Endothelial cell (in vitro differentiated cells): ENCODE measurements at regions not wholly inside any gene's neighbourhood (a gene's known extent, or its start where the extent isn't known, plus 50 kb on each side); places are given as distances from the start of the nearest gene placed in this dataset.
A peak's percentile ranks its signal among the peaks of the same experiment; 100 is the strongest.

ENCODE experiments used
- DNase-seq: peaks from one replicate; pipeline ENCODE4 v3.0.0; 2021; ENCODE audit warnings: low spot score
- H3K27ac Mint-ChIP-seq: one replicate; pipeline ENCODE4 v1.8.0; 2021; ENCODE audit warnings: mixed read lengths, inconsistent platforms; ENCODE audit not compliant: unreplicated experiment
- H3K27me3 Mint-ChIP-seq: one replicate; pipeline ENCODE4 v1.8.0; 2021; ENCODE audit warnings: mild to moderate bottlenecking, moderate library complexity, mixed read lengths, inconsistent platforms; ENCODE audit not compliant: unreplicated experiment
- H3K36me3 Mint-ChIP-seq: one replicate; pipeline ENCODE4 v1.8.0; 2021; ENCODE audit warnings: mild to moderate bottlenecking, low read depth, mixed read lengths, inconsistent platforms; ENCODE audit not compliant: unreplicated experiment
- H3K4me1 Mint-ChIP-seq: one replicate; pipeline ENCODE4 v1.8.0; 2021; ENCODE audit warnings: mild to moderate bottlenecking, mixed read lengths, inconsistent platforms; ENCODE audit not compliant: unreplicated experiment
- H3K4me3 Mint-ChIP-seq: one replicate; pipeline ENCODE4 v1.8.0; 2021; ENCODE audit warnings: mild to moderate bottlenecking, mixed read lengths, inconsistent platforms; ENCODE audit not compliant: unreplicated experiment
- H3K9me3 Mint-ChIP-seq: one replicate; pipeline ENCODE4 v1.8.0; 2021; ENCODE audit warnings: mixed read lengths, inconsistent platforms; ENCODE audit not compliant: unreplicated experiment
- CTCF ChIP-seq: fragments of 200-600 bp; sonication (generic); IDR thresholded peaks from one replicate; pipeline ENCODE4 v1.5.0; 2021; ENCODE audit warnings: antibody characterized with exemption; ENCODE audit not compliant: unreplicated experiment

- Mint-ChIP-seq H3K27ac (no peak overlapping the region), H3K27me3 (peaks cover 4% of the 10 kb centered on the region), H3K4me3 (no peak overlapping the region), H3K9me3 (no peaks in the 10 kb centered on the region), H3K36me3 (no peaks in the 10 kb centered on the region), H3K4me1 (peaks cover 21% of the 10 kb centered on the region)
- TF ChIP-seq CTCF: no peak
- DNase-seq: no peak
These were observed 320.1 kb downstream of the AGTPBP1 start for GRCh38 chr9:85421641-85422040.

- Mint-ChIP-seq H3K36me3 (no peaks in the 10 kb centered on the region), H3K9me3 (no peaks in the 10 kb centered on the region), H3K27me3 (peaks cover 4% of the 10 kb centered on the region), H3K4me1 (peaks cover 21% of the 10 kb centered on the region), H3K4me3 (no peak overlapping the region), H3K27ac (peak overlapping the region; percentile 9)
- no peak for TF ChIP-seq CTCF
- peak; percentile 18 for DNase-seq
These were observed 321.0 kb downstream of the AGTPBP1 start for GRCh38 chr9:85420750-85421149.

GRCh38 chr9:85417674-85418073 lies 324.1 kb downstream of the AGTPBP1 start:
- Mint-ChIP-seq H3K36me3 (no peaks in the 10 kb centered on the region), H3K9me3 (no peaks in the 10 kb centered on the region), H3K4me1 (peaks cover 31% of the 10 kb centered on the region), H3K27me3 (peaks cover 6% of the 10 kb centered on the region), H3K4me3 (no peak overlapping the region), H3K27ac (no peak overlapping the region)
- no peak for TF ChIP-seq CTCF
- DNase-seq: no peak

- Mint-ChIP-seq H3K9me3 (no peaks in the 10 kb centered on the region), H3K27ac (no peak overlapping the region), H3K27me3 (peaks cover 6% of the 10 kb centered on the region), H3K36me3 (no peaks in the 10 kb centered on the region), H3K4me3 (no peak overlapping the region), H3K4me1 (peaks cover 31% of the 10 kb centered on the region)
- DNase-seq: no peak
- TF ChIP-seq CTCF: no peak
These were observed 325.0 kb downstream of the AGTPBP1 start for GRCh38 chr9:85416715-85417114.

- Mint-ChIP-seq H3K4me3 (no peak overlapping the region), H3K4me1 (peaks cover 20% of the 10 kb centered on the region), H3K27me3 (peaks cover 6% of the 10 kb centered on the region), H3K36me3 (no peaks in the 10 kb centered on the region), H3K9me3 (no peaks in the 10 kb centered on the region), H3K27ac (no peak overlapping the region)
- no peak for TF ChIP-seq CTCF
- no peak for DNase-seq
These were observed 327.4 kb downstream of the AGTPBP1 start for GRCh38 chr9:85414390-85414789.
